ENCODE measurements at regions not wholly inside any gene's neighbourhood (a gene's known extent, or its start where the extent isn't known, plus 50 kb on each side); places are given as distances from the start of the nearest gene placed in this dataset.

DNA sequence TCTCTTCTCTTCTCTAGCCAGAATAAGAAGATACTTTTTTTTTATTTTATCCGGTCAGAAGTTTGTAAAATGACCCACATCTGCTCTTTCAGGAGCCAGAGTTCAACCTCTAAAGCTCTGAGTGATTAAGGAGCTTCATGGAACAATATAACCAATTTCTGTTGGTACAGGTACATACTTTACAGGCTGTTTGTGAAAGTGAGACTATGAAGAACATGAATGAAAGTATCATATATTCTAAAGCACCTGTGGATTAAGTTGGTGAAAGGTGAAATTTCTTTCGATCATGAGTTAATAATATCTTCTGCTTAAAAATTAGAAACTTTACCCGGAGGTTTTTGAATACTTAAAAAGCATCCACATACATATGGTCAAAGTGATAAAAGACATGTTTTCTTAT, 65.2 kb downstream of the DMRT2 start:
- TF ChIP-seq, protein P1, sequence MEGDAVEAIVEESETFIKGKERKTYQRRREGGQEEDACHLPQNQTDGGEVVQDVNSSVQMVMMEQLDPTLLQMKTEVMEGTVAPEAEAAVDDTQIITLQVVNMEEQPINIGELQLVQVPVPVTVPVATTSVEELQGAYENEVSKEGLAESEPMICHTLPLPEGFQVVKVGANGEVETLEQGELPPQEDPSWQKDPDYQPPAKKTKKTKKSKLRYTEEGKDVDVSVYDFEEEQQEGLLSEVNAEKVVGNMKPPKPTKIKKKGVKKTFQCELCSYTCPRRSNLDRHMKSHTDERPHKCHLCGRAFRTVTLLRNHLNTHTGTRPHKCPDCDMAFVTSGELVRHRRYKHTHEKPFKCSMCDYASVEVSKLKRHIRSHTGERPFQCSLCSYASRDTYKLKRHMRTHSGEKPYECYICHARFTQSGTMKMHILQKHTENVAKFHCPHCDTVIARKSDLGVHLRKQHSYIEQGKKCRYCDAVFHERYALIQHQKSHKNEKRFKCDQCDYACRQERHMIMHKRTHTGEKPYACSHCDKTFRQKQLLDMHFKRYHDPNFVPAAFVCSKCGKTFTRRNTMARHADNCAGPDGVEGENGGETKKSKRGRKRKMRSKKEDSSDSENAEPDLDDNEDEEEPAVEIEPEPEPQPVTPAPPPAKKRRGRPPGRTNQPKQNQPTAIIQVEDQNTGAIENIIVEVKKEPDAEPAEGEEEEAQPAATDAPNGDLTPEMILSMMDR (IDR thresholded peaks at IDR 0.05; ENCODE audit: control insufficient read depth, extremely low read depth, insufficient read depth) = no peak
- no peak overlapping the region for H3K4me3 ChIP-seq (ENCODE audit: low read depth, low read length)
- DNase-seq (ENCODE audit: low read depth) = no peak

DNA sequence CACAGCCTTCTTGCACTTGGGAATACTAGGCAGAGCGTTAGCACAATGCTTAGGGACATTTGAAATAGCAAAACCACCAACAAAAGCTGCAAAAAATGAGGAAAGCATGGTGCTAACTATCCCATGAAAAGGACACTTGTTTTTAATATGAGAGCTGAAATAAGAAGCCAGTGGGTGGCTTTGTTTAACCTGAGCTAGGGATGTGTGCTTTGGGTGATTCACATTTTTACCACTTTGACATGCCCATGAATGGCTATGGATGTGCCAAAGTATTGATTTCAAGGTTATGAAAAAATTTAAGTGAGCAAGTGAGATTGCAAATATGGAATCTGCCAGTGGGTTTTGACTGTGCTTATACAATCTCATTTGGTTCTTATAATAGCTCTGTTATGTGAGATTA, 67.3 kb downstream of the DMRT2 start:
- TF ChIP-seq, protein P1 (IDR thresholded peaks at IDR 0.05; ENCODE audit: control insufficient read depth, extremely low read depth, insufficient read depth) = no peak
- H3K4me3 ChIP-seq (ENCODE audit: low read depth, low read length) = no peak overlapping the region
- DNase-seq (ENCODE audit: low read depth) = no peak

DNA sequence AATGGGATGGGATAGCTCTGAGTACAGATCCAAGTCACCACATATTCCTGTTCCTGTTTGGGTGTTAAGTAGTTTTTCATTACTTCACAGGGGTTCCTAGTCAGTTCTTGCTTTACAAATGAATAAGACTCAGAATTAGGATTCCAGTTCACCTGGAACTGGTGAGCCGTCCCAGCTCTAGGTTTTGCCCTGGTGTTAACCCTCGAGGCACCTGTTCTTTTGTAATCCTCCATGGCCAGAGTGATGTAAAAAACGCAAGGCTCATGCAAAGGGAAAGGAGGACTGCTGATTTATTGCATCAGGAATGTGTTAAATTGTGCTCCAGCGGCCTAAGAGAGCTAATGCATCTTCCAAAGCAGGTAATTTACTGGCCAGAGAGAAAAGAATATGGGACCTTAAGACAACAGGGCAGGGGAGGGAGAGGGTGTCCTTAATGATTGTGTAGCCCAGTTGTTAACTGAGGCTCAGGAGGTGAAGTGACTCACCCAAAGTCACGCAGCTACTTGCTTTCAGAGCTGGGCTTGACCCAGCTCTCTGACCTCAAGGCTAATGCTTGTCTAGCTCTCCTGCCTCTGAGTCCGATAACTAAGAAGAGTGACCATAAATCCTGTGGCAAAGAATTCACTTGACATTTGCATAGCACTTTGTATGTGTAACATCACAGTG, 70.5 kb downstream of the DMRT2 start:
- TF ChIP-seq, protein P1 (IDR thresholded peaks at IDR 0.05; ENCODE audit: control insufficient read depth, extremely low read depth, insufficient read depth) = no peak
- DNase-seq (ENCODE audit: low read depth) = no peak
- no peak overlapping the region for H3K4me3 ChIP-seq (ENCODE audit: low read depth, low read length)

DNA sequence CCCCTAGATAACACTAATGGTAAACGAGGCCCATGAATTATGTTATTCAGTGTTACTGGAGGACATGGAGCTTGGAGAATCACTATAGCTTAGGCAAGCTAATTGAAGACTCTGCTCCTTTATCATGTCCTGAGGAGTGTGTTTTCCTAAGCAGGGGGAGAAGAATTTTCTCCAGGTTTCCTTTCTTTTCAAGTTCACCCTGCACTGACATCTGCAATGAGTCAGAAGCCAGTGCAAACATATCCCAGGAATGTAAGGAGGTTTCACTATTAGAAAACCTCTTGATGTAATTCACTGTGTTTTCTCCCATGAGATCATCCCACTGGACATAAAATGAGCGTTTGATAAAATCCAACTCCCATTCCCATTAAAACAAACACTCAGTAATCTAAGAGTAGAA, 75.6 kb downstream of the DMRT2 start:
- DNase-seq (ENCODE audit: low read depth) = no peak
- TF ChIP-seq, protein P1 (IDR thresholded peaks at IDR 0.05; ENCODE audit: control insufficient read depth, extremely low read depth, insufficient read depth) = no peak
- H3K4me3 ChIP-seq (ENCODE audit: low read depth, low read length) = no peak overlapping the region

DNA sequence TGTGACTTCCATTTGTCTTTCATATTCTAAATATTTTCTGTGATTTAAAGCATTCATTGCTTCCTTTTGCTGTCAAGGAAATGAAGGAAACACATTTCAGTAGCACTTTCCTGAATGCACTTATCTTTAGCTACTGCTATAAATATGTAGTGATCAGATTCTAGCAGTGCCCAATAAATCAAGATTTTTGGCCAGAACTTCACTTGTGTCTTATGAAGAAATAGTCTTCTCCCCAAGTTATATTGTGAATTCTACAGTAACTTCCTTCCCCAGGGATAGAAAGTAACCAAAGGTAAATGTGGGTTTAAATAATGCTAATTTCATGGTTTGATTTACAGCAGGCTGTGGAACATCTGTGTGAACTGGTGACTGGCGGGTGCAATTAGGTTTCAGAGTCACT, 77.9 kb downstream of the DMRT2 start:
- H3K4me3 ChIP-seq (ENCODE audit: low read depth, low read length) = no peak overlapping the region
- no peak for DNase-seq (ENCODE audit: low read depth)
- TF ChIP-seq, protein P1 (IDR thresholded peaks at IDR 0.05; ENCODE audit: control insufficient read depth, extremely low read depth, insufficient read depth) = no peak

DNA sequence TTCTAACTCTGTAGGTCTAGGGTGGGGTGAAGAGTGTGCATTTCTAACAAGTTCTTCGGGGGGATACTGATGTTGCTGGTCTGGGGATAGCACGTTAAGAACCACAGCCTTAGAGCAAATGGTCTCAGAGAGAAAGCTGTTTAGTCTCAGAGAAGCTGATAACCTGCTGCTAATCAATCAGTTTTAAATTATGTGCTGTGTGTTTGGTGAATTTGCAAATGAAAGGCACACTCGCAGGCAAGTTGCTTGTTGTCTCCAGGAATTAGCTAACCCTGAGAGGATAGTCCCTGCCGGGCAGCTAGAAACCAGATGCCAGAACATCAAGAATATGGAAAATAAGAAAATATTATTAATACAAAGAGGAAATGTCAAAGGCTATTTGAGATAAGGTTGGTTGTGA, 79.2 kb downstream of the DMRT2 start:
- no peak overlapping the region for H3K4me3 ChIP-seq (ENCODE audit: low read depth, low read length)
- TF ChIP-seq, protein P1 (IDR thresholded peaks at IDR 0.05; ENCODE audit: control insufficient read depth, extremely low read depth, insufficient read depth) = no peak
- no peak for DNase-seq (ENCODE audit: low read depth)

DNA sequence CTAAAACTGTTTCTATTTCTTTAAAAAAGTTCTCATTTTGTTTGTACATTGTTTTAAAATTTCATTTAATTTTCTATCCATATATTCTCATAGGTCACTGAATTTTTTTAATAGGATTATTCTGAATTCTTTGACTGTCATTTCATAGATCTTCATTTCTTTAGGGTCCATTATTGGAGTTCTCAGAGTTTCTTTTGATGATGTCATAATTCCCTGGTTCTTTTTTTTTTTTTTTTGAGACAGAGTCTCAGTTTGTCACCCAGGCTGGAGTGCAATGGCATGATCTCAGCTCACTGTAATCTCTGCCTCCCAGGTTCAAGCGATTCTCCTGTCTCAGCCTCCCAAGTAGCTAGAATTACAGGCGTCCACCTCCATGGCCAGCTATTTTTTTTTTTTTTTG, 89.9 kb downstream of the DMRT2 start:
- no peak overlapping the region for H3K4me3 ChIP-seq (ENCODE audit: low read depth, low read length)
- no peak for DNase-seq (ENCODE audit: low read depth)
- TF ChIP-seq, protein P1 (IDR thresholded peaks at IDR 0.05; ENCODE audit: control insufficient read depth, extremely low read depth, insufficient read depth) = no peak
